ENCODE measurements at regions not wholly inside any gene's neighbourhood (a gene's known extent, or its start where the extent isn't known, plus 50 kb on each side); places are given as distances from the start of the nearest gene placed in this dataset.

DNA sequence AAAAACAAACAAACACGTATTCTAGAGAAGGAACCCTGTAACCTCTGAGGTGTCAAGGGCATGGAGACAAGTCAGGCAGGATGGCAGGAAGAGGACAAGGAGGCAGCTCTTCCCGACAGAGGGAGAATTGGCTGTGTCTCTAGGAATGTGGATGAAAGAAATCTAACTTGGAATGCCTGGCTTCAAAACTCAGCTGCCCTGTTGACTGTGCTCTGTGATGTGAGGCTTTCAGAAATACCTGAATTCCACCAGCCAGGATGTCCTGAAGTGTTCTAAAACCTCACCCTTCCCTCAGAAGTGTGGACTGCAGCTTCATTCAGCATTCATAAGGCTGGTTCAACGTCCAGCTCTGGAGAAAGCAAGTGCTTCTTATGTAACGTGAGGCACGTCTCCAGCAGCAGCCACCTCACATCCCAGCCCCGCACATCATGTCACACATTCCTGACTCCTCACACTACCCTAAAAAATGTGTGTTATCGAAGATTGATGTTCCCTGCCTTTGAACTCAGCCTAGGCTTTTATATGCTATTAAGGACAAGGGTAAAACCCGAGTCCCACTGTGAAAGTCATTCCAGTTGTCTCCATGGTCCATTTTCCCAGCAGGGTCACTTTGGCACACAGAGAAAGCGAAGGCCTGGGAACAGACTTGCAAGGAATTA, 398.9 kb downstream of the ETS1 start:
- TF ChIP-seq, protein P1, sequence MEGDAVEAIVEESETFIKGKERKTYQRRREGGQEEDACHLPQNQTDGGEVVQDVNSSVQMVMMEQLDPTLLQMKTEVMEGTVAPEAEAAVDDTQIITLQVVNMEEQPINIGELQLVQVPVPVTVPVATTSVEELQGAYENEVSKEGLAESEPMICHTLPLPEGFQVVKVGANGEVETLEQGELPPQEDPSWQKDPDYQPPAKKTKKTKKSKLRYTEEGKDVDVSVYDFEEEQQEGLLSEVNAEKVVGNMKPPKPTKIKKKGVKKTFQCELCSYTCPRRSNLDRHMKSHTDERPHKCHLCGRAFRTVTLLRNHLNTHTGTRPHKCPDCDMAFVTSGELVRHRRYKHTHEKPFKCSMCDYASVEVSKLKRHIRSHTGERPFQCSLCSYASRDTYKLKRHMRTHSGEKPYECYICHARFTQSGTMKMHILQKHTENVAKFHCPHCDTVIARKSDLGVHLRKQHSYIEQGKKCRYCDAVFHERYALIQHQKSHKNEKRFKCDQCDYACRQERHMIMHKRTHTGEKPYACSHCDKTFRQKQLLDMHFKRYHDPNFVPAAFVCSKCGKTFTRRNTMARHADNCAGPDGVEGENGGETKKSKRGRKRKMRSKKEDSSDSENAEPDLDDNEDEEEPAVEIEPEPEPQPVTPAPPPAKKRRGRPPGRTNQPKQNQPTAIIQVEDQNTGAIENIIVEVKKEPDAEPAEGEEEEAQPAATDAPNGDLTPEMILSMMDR (IDR thresholded peaks at IDR 0.05) = no peak
- TF ChIP-seq, protein P2, sequence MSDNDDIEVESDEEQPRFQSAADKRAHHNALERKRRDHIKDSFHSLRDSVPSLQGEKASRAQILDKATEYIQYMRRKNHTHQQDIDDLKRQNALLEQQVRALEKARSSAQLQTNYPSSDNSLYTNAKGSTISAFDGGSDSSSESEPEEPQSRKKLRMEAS (IDR thresholded peaks at IDR 0.05) = no peak
- no peak for TF ChIP-seq EP300 (IDR thresholded peaks at IDR 0.05)
